ENCODE measurements at regions not wholly inside any gene's neighbourhood (a gene's known extent, or its start where the extent isn't known, plus 50 kb on each side); places are given as distances from the start of the nearest gene placed in this dataset.

GRCh38 chr21:27688773-27689172 is 721.9 kb upstream of the ADAMTS5 start:
- Histone ChIP-seq H2AFZ (ENCODE audit: low read depth, low read length) (no peak overlapping the region), H3K4me1 (ENCODE audit: insufficient read depth, low read length) (no peaks in the 10 kb centered on the region), H3K9ac (ENCODE audit: low read depth, low read length) (no peak overlapping the region), H3K9me3 (ENCODE audit: insufficient read depth, low read length, severe bottlenecking) (no peaks in the 10 kb centered on the region), H3K4me2 (ENCODE audit: insufficient read depth, low read length) (no peak overlapping the region), H3K27ac (ENCODE audit: low read length) (no peak overlapping the region), H3K36me3 (ENCODE audit: insufficient read depth, low read length) (no peaks in the 10 kb centered on the region), H4K20me1 (ENCODE audit: insufficient read depth, low read length) (no peaks in the 10 kb centered on the region), H3K79me2 (ENCODE audit: insufficient read depth, low read length) (no peaks in the 10 kb centered on the region), H3K4me3 (ENCODE audit: low read depth in 1 of 2, low read length in 2 of 2) (no peak overlapping the region), H3K27me3 (ENCODE audit: insufficient read depth, low read length, poor library complexity) (no peaks in the 10 kb centered on the region)
- ATAC-seq (ENCODE audit: insufficient read depth, low read depth) (no peak), DNase-seq (no peak)
- TF ChIP-seq EZH2 (IDR thresholded peaks at IDR 0.05; ENCODE audit: borderline replicate concordance, low read depth, low read length, severe bottlenecking) (no peak), CTCF (IDR thresholded peaks at IDR 0.05; ENCODE audit: borderline replicate concordance, extremely low read depth, low read length, poor library complexity, severe bottlenecking) (no peak)

DNA sequence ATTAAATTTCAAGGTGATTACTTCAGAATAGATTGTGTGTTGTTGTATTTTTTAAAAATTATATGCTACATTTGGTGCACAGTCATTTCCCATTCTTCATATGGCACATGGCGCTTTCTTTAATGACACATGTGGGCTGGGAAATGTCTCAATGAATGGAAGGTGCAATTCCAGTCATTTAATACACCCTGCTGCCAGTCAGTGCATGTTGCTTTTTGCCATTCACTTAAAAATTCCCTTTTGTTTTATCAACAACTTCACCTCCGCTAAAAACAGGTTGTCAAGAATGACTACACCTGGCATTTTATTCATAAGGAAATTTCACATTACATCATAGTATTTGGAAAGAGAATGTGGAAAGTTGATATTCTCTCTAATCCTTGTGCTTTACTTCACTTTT is 716.4 kb upstream of the ADAMTS5 start:
- ATAC-seq (ENCODE audit: insufficient read depth, low read depth): no peak
- H3K4me2 ChIP-seq (ENCODE audit: insufficient read depth, low read length): no peak overlapping the region
- H2AFZ ChIP-seq (ENCODE audit: low read depth, low read length): no peak overlapping the region
- no peak overlapping the region for H3K27ac ChIP-seq (ENCODE audit: low read length)
- no peaks in the 10 kb centered on the region for H4K20me1 ChIP-seq (ENCODE audit: insufficient read depth, low read length)
- H3K27me3 ChIP-seq (ENCODE audit: insufficient read depth, low read length, poor library complexity): no peaks in the 10 kb centered on the region
- H3K9me3 ChIP-seq (ENCODE audit: insufficient read depth, low read length, severe bottlenecking): no peaks in the 10 kb centered on the region
- H3K36me3 ChIP-seq (ENCODE audit: insufficient read depth, low read length): no peaks in the 10 kb centered on the region
- no peak for DNase-seq
- no peaks in the 10 kb centered on the region for H3K79me2 ChIP-seq (ENCODE audit: insufficient read depth, low read length)
- H3K4me1 ChIP-seq (ENCODE audit: insufficient read depth, low read length): no peaks in the 10 kb centered on the region
- H3K4me3 ChIP-seq (ENCODE audit: low read depth in 1 of 2, low read length in 2 of 2): no peak overlapping the region
- TF ChIP-seq CTCF (IDR thresholded peaks at IDR 0.05; ENCODE audit: borderline replicate concordance, extremely low read depth, low read length, poor library complexity, severe bottlenecking) (no peak), EZH2 (IDR thresholded peaks at IDR 0.05; ENCODE audit: borderline replicate concordance, low read depth, low read length, severe bottlenecking) (no peak)
- no peak overlapping the region for H3K9ac ChIP-seq (ENCODE audit: low read depth, low read length)

DNA sequence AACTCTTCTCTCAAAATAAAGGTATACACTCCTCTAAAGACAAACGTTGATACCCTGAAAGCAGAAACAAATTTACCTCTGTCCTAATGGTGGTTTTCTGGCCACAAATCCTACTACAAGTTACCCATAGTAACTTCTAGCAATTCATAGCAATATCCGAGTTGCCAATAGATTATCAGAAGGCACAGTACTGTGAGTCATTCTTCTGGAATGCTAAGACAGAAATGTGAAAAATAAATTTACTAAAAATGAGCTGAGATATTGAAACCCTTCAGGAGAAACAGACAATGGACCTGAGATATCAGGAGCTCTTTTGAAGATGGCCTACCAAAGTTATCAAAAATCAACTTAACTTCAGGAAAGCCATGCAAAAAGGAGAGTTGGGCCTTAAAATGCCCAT is 715.0 kb upstream of the ADAMTS5 start:
- DNase-seq: no peak
- Histone ChIP-seq H2AFZ (ENCODE audit: low read depth, low read length) (no peak overlapping the region), H3K9ac (ENCODE audit: low read depth, low read length) (no peak overlapping the region), H4K20me1 (ENCODE audit: insufficient read depth, low read length) (no peaks in the 10 kb centered on the region), H3K4me3 (ENCODE audit: low read depth in 1 of 2, low read length in 2 of 2) (no peak overlapping the region), H3K27ac (ENCODE audit: low read length) (no peak overlapping the region), H3K9me3 (ENCODE audit: insufficient read depth, low read length, severe bottlenecking) (no peaks in the 10 kb centered on the region), H3K4me2 (ENCODE audit: insufficient read depth, low read length) (no peak overlapping the region), H3K79me2 (ENCODE audit: insufficient read depth, low read length) (no peaks in the 10 kb centered on the region), H3K4me1 (ENCODE audit: insufficient read depth, low read length) (no peaks in the 10 kb centered on the region), H3K36me3 (ENCODE audit: insufficient read depth, low read length) (no peaks in the 10 kb centered on the region), H3K27me3 (ENCODE audit: insufficient read depth, low read length, poor library complexity) (no peaks in the 10 kb centered on the region)
- no peak for ATAC-seq (ENCODE audit: insufficient read depth, low read depth)
- TF ChIP-seq EZH2 (IDR thresholded peaks at IDR 0.05; ENCODE audit: borderline replicate concordance, low read depth, low read length, severe bottlenecking) (no peak), CTCF (IDR thresholded peaks at IDR 0.05; ENCODE audit: borderline replicate concordance, extremely low read depth, low read length, poor library complexity, severe bottlenecking) (no peak)

DNA sequence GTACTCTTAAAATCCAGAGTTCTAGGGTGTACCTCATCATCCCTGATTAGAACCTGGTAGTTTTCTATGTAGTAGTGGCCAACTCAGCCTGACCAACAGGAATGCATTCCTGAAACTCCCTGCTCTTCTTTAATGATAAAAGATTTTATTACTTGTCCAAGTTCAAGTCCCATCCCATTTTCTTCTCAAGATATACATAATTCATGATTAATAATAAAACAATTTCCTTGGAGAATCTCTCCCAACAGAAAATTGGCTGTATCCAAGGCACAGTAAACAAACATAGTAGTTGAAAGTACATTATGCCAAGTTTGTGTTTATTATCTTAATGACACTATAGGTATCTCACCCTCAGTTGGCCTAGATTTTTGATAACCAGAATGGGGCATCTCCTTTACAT is 714.1 kb upstream of the ADAMTS5 start:
- H3K27ac ChIP-seq (ENCODE audit: low read length): no peak overlapping the region

More for the DNA sequence above, 714.1 kb upstream of the ADAMTS5 start:
- Histone ChIP-seq H3K27me3 (ENCODE audit: insufficient read depth, low read length, poor library complexity) (no peaks in the 10 kb centered on the region), H3K4me2 (ENCODE audit: insufficient read depth, low read length) (no peak overlapping the region), H3K36me3 (ENCODE audit: insufficient read depth, low read length) (no peaks in the 10 kb centered on the region), H4K20me1 (ENCODE audit: insufficient read depth, low read length) (no peaks in the 10 kb centered on the region), H3K9ac (ENCODE audit: low read depth, low read length) (no peak overlapping the region), H3K4me1 (ENCODE audit: insufficient read depth, low read length) (no peaks in the 10 kb centered on the region), H3K9me3 (ENCODE audit: insufficient read depth, low read length, severe bottlenecking) (no peaks in the 10 kb centered on the region), H3K79me2 (ENCODE audit: insufficient read depth, low read length) (no peaks in the 10 kb centered on the region), H2AFZ (ENCODE audit: low read depth, low read length) (no peak overlapping the region), H3K4me3 (ENCODE audit: low read depth in 1 of 2, low read length in 2 of 2) (no peak overlapping the region)
- TF ChIP-seq EZH2 (IDR thresholded peaks at IDR 0.05; ENCODE audit: borderline replicate concordance, low read depth, low read length, severe bottlenecking) (no peak), CTCF (IDR thresholded peaks at IDR 0.05; ENCODE audit: borderline replicate concordance, extremely low read depth, low read length, poor library complexity, severe bottlenecking) (no peak)
- DNase-seq (no peak), ATAC-seq (ENCODE audit: insufficient read depth, low read depth) (no peak)
